HG03025 (cell line): ENCODE measurements at regions not wholly inside any gene's neighbourhood (a gene's known extent, or its start where the extent isn't known, plus 50 kb on each side); places are given as distances from the start of the nearest gene placed in this dataset.
"Not testable (repeated sequence)": the region's sequence is repeated elsewhere in the genome, so short reads cannot be mapped to it uniquely, and the experiment has no call there.

Source experiments
- ATAC-seq: cut with Tn5 transposase; IDR thresholded peaks from one replicate; pipeline ENCODE4 v1.9.1; 2021; ENCODE audit warnings: mild to moderate bottlenecking, moderate library complexity; ENCODE audit not compliant: unreplicated experiment, low FRiP score

DNA sequence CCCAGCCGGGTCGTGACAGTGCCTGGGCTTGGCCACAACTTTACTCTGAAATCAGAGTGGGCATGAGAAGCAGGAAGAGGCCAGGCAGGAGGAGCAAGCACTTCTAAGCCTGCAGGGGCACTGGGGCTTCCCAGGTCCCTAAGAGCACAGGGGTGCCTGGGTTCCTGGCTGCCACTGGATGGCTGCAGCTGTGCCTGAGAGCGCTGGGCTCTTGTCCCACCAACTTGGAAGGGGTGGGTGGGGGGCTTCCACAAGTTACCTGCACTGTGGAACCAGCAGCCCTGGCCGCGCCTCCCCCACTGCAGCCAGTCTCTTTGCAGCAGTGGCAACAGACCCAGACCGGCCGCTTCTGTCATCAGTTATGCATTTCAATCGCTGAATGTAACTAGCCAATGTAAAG lies 434.7 kb upstream of the GRM3 start:
- no peak for ATAC-seq

DNA sequence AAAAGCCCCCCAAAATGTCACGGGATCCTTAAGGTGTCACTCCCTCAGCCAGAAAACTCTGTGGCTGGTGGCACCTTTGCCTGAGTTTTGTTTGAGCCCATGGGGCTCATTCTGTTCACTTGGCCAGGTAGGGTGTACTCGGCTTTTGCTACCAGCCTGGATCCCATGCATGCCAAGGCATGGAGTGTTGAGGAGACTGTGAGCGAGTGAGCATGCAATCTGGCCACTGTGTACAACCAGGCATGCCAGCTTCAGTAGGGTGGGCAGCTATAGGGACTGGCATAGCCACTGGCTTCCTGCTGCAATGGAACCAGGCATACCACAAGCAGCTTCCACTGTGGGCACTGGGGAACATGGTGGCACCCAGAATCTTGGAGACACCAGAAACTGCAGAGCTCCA lies 436.0 kb upstream of the GRM3 start:
- ATAC-seq: no peak

DNA sequence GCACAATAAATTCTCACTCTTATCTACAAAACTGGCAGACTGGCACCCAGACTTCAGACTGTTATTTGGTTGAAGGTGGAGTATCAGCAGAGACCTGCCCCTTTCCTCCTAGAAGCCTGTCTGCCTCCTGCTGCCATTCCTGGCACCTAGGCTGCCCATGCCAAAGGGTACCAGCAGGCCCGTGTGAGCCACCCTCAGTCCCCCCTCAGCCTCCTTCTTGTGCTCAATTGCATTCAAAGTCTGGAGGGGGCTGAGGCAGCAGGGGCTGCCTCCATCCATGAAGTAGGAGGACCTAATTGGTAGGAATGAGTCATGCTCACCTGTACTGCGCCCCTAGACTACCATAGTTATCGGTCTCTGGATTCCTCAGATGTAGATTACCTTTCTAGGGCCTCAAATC lies 440.9 kb upstream of the GRM3 start:
- ATAC-seq: no peak

DNA sequence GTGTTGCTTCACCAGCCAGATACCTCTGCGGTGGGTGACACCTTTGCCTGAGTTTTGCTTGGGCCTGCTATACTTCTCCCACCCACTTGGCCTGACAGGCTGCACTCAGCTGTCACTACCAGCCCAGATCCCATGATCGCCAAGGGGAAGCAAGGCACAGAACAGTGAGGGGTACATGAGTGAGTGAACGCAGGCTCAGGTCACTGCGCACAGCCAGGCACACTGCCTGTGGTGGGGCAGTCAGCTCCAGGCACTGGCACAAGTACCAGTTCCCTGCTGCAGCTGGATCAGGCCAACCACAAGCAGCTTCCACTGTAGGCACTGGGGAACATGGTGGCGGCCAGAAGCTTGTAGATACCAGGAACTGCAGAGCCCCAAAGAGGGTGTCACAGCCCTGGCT lies 441.9 kb upstream of the GRM3 start:
- no peak for ATAC-seq

DNA sequence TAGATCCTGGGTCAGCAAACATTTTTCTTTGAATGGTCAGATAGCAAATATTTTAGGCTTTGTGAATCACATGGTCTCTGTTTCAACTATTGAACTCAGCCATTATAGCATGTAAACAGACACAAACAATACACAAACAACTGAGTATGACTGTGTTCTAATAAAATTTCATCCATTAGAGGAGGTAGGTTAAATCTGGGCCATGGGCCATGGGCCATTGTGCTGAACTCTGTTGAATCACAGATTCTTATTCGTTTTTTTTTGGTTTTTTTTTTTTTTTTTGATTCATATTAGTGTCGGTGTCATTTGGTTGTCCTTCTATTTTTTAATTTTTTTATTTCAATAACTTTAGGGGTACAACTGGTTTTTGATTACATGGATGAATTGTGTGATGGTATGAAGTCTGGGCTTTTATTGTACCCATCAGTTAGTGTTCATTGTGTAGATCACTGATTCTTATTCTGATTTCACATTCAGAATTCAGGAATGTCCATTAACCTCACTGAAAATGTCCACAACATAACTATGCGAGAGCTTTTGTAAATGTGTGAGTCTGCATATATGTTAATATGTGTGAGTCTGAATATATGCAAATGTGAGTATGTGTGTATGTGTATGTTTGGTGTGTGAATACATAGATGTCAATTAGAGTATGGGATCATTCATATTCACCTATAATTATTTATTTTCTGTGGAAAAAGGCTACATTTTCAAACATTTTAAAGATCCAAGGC lies 443.7 kb upstream of the GRM3 start:
- ATAC-seq: no peak

DNA sequence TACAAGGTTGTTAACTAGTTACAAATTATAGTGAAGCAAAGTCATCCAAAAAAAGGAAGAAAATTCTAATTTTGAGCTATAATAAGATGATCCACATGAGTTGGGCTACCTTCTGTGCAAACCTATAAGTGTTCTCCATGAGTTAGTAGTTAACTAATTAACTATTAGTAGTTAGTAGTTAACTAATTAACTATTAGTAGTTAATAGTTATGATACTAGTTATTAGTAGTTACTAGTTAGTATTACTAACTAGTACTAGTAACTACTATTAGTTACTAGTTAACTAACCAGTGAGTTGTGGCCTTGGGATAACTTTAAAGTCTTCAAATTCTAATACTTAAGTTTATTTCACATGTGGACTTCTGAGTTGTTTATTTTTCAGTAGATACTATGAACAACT lies 453.4 kb upstream of the GRM3 start:
- ATAC-seq: no peak

DNA sequence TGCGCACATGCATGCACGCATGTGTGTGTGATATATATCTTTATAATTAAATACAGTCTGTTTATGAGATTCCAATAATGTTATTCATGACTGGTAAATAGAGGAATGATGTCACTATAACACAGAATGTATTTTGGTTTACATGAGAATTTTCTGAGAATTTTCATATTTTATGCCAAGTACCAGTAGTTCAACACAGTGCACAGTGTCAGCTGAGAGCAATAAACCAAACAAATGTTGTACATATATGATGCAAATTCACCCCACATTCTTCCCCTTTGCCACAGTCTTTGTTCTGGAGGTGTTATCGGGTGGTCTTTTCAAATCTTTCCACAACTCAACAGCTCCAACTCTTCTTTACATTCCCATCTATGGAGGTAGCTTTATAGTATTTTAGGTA lies 462.2 kb upstream of the GRM3 start:
- no peak for ATAC-seq

DNA sequence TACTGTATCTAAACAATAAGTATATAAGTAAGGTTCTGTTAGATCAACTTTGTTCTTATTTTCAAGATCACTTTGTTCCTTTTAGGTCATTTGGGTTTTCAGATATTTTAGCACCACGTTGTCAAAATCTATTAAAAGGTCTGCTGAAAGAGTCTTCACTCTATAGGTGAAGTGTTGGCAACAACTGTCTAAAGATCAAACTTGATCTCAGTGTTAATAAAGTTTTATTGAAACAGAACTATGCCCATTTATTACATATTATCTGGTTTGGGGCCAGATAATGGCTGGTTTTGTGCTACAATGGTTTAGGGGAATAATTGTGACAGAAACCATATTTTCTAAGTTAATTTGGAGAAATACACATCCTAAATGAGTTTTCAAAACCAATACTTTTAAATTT lies 478.9 kb upstream of the GRM3 start:
- no peak for ATAC-seq

DNA sequence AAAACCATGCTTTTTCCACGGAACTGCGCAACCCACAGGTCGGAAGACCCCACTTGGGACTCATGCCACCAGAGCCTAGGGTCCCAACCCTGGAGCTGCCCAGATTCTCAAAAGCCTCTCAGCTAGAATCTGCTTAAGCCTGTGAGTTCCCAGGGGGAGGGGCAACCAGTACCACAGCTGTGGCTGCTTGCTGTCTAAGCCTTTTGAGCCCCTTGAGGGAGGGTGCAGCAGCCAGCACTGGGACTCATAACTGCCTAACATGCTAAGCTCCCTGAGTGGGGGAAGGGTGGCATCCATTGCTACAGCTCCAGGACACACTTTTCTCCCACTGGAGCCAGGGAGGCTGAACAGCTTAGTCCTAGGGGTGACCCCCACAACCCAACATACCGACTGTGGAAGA lies 485.6 kb upstream of the GRM3 start:
- no peak for ATAC-seq

DNA sequence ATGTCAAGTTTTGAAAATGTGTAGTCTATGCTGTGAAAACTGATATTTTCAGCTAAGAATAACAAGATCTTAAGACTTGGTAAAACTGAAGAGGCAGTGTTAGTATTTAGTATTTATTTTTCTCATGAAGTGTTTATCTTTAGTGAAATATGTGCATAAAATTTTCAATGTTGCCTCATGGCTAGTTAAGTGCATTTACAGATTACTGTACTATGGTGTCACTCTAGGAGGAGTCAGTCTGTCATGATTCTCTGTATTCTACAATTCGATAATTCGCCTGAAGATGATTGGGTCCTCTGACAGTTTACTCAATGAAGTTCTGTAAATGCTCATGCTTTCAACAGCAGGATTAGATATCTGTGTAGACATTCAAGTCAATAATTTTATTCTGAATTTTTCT lies 488.1 kb upstream of the GRM3 start:
- ATAC-seq: no peak

DNA sequence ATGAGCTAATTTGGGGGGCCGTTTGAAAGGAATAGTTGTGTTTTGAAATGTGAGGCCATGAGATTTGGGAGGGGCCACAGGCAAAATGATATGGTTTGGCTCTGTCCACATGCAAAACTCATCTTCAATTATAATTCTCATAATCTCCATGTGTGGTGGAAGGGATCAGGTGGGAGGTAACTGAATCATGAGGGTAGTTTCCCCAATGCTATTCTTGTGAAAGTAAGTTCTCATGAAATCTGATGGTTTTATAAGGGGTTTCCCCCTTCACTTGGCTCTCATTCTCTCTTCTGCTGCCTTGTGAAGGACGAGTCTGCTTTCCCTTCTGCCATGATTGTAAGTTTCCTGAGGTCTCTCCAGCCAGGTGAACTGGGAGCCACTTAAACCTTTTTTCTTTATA lies 490.8 kb upstream of the GRM3 start:
- ATAC-seq: no peak

DNA sequence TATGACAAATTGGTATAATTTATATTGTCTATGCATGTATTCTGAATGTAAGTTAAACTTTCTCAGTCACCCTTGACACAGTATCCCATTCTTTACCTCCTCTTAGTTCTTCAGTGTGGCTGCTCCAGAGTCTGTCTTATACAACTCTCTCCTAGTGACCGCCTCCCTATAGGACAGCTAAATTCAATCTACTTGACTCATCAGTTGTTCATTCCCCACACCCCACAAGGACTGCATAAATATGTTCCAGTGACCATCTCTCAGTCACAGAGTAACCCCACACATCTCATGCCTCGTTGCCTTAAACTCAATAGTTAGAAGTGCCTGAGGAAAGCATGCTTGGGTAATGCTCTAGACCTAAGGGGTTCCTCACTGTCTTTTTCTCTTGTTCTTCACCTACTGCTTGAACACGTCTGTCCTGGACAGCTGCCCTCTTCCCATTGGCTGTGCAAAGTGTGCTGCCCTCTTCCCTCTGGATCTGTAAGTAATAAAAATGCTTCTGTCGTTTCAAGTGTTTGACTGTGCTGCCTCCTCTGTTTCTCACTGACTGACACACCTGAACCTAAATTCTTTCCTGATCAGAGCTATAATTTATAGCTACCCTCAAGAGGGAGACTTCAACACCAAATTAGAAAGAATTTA lies 494.6 kb upstream of the GRM3 start:
- no peak for ATAC-seq

DNA sequence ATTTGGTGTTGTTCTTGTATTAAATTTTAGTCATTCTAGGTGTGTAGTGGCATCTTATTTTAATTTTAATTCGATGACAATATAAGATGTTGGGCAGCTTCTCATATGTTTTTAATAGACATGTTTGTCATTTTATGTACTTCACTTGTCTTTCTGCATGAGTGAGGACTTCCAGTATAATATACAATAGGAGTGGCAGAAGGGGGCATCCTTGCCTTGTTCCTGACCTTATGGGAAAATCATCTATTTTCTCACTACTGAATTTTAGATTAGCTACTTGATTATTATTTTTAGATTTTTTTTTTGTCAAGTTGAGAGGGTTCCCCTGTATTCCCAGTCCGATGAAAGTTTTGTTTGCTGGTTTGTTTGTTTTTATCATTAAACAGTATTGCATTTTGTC lies 495.2 kb upstream of the GRM3 start:
- ATAC-seq: no peak

DNA sequence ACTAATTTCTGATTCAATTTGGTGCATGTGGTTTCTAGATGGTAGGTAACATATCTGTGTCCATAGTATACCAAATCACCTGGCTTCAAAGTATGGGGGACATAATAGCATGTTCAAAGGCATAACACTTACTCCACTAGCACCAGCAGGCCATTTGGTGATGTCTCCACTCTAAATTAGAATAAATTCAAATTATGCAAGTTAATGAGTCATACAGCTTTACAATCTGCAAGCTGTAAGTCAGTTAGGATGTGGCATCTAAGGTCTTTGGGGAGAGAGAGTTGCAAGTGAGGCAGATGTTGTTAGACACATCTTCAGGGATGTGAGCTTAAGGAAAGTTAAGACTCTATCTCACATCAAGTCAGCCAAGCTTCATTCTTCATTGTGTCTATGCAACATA lies 506.4 kb upstream of the GRM3 start:
- ATAC-seq: no peak

DNA sequence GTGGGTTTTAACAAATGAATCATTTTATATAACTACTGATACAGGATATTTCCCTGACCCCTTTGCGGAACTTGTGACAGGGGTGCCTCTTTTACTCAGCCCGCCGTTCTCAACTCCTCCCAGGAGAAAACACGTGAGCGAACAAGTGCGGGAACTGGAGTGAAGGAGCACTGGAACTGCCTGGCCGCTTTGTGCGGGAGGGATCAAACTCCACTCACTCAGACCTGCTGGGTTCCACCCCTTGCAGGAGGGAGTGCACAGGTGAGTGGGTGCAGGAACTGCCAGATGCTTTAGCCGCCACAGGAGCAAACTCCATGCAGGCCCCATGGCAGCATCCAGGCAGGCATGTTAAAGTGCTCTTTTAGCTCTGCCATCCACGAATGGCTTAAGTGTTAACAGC lies 513.4 kb upstream of the GRM3 start:
- no peak for ATAC-seq

DNA sequence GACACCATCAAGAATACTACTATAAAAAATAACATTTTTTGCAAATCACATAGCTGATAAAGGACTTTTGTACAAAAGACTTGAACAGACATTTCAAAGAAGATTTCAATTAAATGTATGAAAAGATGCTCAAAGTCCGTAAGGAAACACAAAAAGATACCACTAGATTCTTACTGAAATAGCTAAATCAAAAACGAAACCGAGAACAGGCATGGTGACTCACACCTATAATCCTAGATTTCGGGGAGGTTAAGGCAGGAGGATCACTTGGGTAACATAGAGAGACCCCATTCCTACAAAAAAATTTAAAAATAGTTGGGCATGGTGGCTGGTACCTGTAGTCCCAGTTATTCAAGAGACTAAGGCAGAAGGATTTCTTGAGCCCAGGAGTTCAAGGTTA lies 520.2 kb upstream of the GRM3 start:
- no peak for ATAC-seq

DNA sequence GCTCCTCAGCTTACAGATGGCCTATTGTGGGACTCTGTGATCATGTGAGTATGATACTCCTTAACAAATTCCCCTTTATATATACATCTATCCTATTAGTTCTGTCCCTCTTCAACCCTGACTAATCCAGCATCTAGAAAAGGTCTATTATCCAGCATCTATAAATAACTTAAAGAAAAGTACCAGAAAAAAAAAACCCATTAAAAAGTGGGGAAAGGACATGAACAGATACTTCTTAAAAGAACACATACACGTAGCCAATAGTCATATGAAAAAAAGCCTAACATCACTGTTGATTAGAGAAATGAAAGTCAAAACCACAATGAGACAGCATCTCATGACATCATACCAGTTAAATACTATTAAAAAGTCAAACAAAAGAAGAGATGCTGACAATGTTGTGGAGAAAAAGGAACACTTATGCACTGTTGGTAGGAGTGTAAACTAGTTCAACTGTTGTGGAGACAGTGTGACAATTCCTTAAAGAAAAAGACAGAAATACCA lies 549.5 kb upstream of the GRM3 start:
- no peak for ATAC-seq

DNA sequence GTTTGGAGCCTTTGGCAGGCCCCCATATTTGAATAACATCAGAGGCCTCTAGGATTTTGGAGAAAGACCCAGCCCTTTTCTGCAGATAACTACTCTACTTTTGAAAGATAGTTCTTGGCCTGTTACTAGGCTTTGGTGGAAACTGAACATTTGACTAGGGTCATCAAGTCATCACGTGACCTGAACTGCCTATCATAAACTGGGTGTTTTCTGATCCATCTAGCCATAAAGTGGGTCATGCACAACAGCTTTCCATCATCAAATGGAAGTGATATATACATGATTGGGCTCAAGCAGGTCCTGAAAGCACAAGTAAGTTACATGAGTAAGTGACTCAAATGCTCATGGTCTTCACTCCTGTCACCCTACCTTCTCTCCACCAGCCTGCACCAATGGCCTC lies 552.3 kb upstream of the GRM3 start:
- no peak for ATAC-seq

DNA sequence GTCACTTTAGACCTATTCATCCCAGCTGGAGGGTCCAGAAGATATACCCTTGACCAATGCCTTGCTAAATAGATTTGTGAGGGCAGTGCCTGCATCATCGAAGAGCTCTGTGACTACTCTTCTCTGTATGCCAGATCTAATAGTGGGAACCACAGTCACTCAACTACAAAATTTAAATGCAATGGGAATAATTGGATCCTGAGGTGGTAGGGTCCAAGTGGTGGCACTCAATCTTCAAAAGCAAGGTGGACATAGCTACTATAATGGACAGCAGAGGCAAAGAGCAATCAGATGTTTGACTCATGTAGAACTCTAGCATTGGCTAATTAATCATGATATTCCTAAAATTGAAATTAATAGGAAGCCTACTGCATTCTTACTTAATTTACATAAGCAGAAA lies 554.3 kb upstream of the GRM3 start:
- no peak for ATAC-seq

DNA sequence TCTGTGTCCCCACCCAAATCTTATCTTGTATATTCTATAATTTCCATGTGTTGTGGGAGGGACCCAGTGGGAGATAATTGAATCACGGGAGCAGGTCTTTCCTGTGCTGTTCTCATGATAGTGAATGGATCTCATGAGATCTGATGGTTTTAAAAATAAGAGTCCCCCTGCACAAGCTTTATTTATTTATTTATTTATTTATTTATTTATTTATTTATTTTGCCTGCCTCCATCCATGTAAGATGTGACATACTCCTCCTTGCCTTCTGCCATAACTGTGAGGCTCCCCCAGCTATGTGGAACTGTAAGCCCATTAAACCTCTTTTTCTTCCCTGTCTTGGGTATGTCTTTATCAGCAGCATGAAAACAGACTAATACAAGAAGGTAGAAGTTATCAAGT lies 579.1 kb upstream of the GRM3 start:
- not testable (repeated sequence) for ATAC-seq

DNA sequence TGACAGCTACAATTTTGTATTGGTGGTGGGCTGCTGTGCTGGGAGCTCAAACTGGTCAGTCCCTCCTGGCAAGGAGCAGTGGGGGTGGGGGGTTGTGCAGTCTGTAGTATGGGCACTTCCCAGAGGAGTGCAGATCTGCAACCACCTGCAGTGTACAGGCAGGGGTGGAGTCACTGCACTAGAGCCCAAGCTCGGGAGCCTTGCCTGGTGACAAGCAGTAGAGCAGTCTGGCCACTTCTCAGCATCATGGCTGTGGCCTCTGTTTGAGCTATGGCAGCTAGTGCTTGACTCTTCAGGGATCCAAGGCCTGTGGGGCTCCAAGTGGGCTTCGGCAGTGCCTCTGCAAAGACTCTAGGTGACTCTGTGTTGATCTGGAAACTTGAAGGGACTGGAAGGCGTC lies 585.1 kb upstream of the GRM3 start:
- ATAC-seq: no peak

DNA sequence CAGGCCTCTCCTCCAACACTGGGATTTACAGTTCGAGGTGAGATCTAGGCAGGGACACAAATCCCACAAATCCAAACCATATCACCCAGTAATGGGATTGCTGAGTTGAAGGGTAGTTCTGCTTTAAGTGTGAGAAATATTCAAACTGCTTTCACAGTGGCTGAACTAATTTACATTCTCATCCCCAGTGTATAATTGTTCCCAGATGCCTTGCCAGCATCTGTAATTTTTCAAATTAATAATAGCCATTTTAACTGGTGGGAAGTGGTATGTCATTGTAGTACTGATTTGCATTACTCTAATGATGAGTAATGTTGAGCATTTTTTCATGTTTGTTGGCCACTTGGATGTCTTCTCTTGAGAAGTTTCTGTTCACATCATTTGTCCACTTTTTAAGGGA lies 592.8 kb upstream of the GRM3 start:
- ATAC-seq: no peak
